ENCODE measurements at regions not wholly inside any gene's neighbourhood (a gene's known extent, or its start where the extent isn't known, plus 50 kb on each side); places are given as distances from the start of the nearest gene placed in this dataset.
"Not testable (repeated sequence)": the region's sequence is repeated elsewhere in the genome, so short reads cannot be mapped to it uniquely, and the experiment has no call there.

DNA sequence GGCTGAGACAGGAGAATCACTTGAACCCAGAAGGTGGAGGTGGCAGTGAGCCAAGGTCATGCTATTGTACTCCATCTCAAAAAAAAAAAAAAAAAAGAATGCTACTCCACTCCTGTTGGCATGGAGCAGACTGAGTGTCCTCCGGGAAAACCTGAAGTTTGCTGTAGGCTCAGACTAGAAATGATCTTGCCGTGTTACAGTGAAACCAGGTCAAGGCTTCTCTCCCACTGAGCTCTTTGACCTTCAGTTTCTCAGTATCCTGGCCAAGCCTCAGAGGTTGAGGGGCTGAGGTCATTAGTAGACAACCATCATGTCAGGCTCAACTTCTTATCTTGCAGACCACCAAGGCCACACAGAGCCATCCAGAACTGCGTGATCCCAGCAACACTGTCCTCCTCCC is 348.6 kb upstream of the ZNF32 start:
- TF ChIP-seq POLR2A (IDR thresholded peaks at IDR 0.05; ENCODE audit: low read length) (no peak), GATA1 (IDR thresholded peaks at IDR 0.05; ENCODE audit: low read depth, low read length) (no peak)
- no peak for DNase-seq

DNA sequence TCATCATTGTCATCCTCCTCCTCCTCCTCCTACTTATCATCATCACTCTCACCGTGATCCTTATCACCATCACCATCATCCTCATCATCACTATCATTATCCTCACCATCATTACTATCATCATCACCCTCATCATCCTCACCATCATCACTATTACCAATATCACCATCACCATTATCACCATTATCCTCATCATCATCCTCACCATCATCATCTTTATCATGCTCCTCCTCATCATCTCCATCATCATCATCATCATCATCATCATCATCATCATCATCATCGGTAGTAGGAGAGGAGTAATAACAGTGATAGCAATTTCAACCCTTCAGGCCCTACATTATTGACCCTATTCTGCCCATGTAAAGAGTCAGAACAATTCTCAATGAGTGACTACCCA is 345.9 kb upstream of the ZNF32 start:
- no peak for TF ChIP-seq GATA1 (IDR thresholded peaks at IDR 0.05; ENCODE audit: low read depth, low read length)
- TF ChIP-seq POLR2A (IDR thresholded peaks at IDR 0.05; ENCODE audit: low read length): no peak
- DNase-seq: no peak

DNA sequence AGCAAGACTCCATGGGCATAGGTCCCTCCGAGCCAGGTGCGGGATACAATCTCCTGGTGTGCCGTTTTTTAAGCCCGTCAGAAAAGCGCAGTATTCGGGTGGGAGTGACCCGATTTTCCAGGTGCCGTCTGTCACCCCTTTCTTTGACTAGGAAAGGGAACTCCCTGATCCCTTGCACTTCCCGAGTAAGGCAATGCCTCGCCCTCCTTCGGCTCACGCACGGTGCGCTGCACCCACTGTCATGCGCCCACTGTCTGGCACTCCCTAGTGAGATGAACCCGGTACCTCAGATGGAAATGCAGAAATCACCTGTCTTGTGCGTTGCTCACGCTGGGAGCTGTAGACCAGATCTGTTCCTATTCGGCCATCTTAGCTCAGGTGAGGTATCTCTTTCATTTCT is 344.1 kb upstream of the ZNF32 start:
- DNase-seq: not testable (repeated sequence)

DNA sequence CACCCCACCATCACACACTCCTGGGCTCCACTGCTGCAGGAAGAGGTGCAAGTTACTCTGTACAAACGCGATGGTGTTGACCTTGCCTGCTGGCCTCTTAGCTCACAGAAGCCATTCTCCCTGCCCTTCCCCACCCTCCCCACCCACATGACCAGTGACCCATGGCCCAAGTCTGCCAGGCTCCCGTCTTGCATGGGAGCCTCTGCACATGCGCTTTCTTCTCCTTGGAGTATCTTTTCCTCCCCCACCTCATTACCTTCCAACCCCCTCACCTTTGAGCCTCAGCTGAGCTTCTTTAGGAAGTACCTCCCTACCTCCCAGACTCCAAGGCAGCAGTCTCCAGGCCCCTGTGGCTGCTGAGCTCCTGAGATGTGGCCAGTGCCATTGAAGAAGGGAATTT is 337.7 kb upstream of the ZNF32 start:
- TF ChIP-seq GATA1 (IDR thresholded peaks at IDR 0.05; ENCODE audit: low read depth, low read length): no peak
- TF ChIP-seq POLR2A (IDR thresholded peaks at IDR 0.05; ENCODE audit: low read length): no peak

DNA sequence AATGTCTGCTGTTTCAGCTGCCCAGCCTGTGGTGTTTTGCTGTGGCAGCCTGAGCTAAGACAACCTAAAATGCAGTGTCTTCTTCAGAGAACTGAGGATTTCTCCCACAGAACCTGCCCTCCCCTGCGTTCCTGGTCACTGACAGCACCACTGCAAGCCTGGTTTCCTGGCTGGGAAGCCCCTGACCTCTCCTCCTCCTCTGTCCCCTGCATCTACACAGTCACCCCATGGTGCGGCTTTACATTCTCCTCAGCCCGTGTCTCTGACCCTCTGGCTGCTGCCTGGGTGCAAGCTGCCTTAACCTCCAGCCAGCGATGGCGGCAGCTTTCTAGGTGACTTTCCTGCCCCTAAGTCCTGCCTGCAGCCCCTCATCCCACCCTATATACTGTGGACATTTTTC is 337.3 kb upstream of the ZNF32 start:
- DNase-seq: no peak

More for the DNA sequence above, 337.7 kb upstream of the ZNF32 start:
- DNase-seq: no peak

GRCh38 chr10:43983856-43984271 is 335.2 kb upstream of the ZNF32 start:
- peak; percentile 82 to 95 for DNase-seq
- TF ChIP-seq POLR2A (IDR thresholded peaks at IDR 0.05; ENCODE audit: low read length): no peak
- no peak for TF ChIP-seq GATA1 (IDR thresholded peaks at IDR 0.05; ENCODE audit: low read depth, low read length)

More for the DNA sequence above, 337.3 kb upstream of the ZNF32 start:
- TF ChIP-seq POLR2A (IDR thresholded peaks at IDR 0.05; ENCODE audit: low read length): no peak
- TF ChIP-seq GATA1 (IDR thresholded peaks at IDR 0.05; ENCODE audit: low read depth, low read length): no peak

GRCh38 chr10:43983405-43983804 is 334.7 kb upstream of the ZNF32 start:
- DNase-seq: no peak
- no peak for TF ChIP-seq GATA1 (IDR thresholded peaks at IDR 0.05; ENCODE audit: low read depth, low read length)
- no peak for TF ChIP-seq POLR2A (IDR thresholded peaks at IDR 0.05; ENCODE audit: low read length)

DNA sequence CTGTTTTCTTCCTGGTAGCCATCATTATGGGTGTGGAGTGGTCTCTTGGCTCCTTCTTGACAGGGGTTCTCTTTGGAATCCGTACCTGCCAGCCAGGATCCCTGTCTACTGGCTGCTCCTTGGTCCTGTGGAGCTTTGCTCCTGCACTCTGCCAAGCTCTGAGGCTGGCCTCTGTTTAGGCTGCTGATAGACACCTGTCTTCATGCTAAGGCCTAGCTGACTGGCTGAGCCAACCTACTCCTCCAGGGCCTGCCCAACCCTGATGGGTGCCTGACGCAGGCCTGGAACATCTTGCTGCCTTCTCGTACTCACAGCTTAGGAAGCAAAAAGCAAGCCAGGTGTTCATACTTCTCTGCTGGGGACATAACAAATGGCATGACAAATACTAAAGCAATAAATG is 333.6 kb upstream of the ZNF32 start:
- DNase-seq: peak in 1 of 2 experiments; percentile 19
- TF ChIP-seq GATA1 (IDR thresholded peaks at IDR 0.05; ENCODE audit: low read depth, low read length) (no peak), POLR2A (IDR thresholded peaks at IDR 0.05; ENCODE audit: low read length) (no peak)

DNA sequence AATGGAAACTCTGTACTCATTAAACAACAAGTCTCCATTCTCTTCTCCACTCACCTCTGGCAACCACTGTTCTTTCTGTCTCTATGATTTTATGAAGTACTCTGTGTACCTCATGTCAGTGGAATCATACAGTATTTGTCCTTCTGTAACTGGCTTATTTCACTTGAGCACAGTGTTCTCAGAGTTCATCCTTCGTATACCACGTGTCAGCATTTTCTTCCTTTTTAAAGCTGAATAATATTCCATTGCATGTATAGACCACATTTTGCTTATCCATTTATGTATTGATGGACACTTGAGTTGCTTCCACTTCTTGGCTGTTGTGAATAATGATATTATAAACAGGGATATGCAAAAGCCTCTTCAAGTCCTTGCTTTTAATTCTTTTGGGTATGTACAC is 333.0 kb upstream of the ZNF32 start:
- TF ChIP-seq GATA1 (IDR thresholded peaks at IDR 0.05; ENCODE audit: low read depth, low read length) (no peak), POLR2A (IDR thresholded peaks at IDR 0.05; ENCODE audit: low read length) (no peak)
- DNase-seq: peak in 1 of 2 experiments; percentile 27

DNA sequence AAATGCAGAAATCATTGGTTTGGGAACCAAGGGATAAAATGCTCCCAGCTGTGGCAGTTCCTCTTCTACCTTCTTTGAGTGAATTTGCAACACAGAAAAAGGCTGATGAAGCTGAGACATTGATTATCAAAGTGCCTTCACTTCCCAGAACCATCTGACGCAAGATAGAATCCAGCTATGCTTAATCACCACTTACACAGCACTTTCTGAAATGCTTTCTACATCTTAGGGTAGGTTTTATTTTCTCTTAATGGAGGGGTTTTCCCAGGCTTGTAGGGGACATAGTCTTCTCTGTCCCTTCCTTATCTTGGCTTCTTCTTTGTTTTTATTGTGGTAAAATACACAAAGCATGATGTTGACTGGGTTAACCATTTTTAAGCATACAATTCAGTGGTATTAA is 332.6 kb upstream of the ZNF32 start:
- TF ChIP-seq POLR2A (IDR thresholded peaks at IDR 0.05; ENCODE audit: low read length): no peak
- no peak for TF ChIP-seq GATA1 (IDR thresholded peaks at IDR 0.05; ENCODE audit: low read depth, low read length)
- peak; percentile 81 to 85 for DNase-seq

DNA sequence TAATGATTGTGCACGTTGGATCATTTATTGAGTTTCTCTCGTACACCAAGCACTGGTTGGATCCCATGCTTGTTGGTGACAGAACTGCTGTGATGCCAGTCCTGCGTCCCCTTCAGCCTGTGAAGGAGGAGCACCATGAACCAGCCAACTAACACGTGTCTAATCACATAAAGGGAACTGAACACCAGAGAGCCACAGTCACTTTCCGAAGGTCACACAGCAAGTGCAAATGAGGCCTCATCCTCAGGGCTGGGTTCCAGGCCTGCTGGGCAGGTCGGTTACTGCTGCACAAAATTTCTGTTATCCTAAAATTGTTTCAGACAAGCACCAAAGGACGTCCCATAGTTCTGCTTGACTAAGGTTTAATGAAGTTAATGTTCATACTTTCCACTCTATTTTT is 332.0 kb upstream of the ZNF32 start:
- DNase-seq: peak in 1 of 2 experiments; percentile 44

GRCh38 chr10:43980313-43980712 is 331.6 kb upstream of the ZNF32 start:
- TF ChIP-seq GATA1 (IDR thresholded peaks at IDR 0.05; ENCODE audit: low read depth, low read length): no peak
- TF ChIP-seq POLR2A (IDR thresholded peaks at IDR 0.05; ENCODE audit: low read length): no peak
- peak; percentile 60 to 66 for DNase-seq

More for the DNA sequence above, 332.0 kb upstream of the ZNF32 start:
- TF ChIP-seq POLR2A (IDR thresholded peaks at IDR 0.05; ENCODE audit: low read length) (no peak), GATA1 (IDR thresholded peaks at IDR 0.05; ENCODE audit: low read depth, low read length) (no peak)

GRCh38 chr10:43979551-43979950 is 330.9 kb upstream of the ZNF32 start:
- no peak for TF ChIP-seq POLR2A (IDR thresholded peaks at IDR 0.05; ENCODE audit: low read length)
- TF ChIP-seq GATA1 (IDR thresholded peaks at IDR 0.05; ENCODE audit: low read depth, low read length): no peak
- DNase-seq: no peak

GRCh38 chr10:43978936-43979335 is 330.3 kb upstream of the ZNF32 start:
- TF ChIP-seq POLR2A (IDR thresholded peaks at IDR 0.05; ENCODE audit: low read length) (no peak), GATA1 (IDR thresholded peaks at IDR 0.05; ENCODE audit: low read depth, low read length) (no peak)
- peak; percentile 11 to 14 for DNase-seq

- no peak for TF ChIP-seq GATA1 (IDR thresholded peaks at IDR 0.05; ENCODE audit: low read depth, low read length)
- TF ChIP-seq POLR2A (IDR thresholded peaks at IDR 0.05; ENCODE audit: low read length): no peak
These were observed 329.4 kb upstream of the ZNF32 start for GRCh38 chr10:43978091-43978490.

DNA sequence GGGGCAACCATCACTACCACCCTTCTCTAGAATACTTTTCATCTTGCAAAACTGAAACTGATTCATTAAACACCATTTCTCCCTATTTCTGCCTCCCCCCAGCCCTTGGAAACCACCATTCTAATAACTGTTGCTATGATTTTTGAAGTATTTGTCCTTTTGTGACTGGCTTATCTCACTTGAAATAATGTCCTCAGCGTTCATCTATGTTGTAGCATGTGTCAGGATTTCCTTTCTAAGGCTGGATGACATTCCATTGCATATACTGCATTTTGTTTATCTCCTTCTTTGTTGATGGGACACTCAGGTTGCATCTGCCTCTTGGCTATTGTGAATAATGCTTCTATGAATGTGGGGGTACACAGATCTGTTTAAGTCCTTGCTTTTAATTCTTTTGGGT is 327.6 kb upstream of the ZNF32 start:
- no peak for DNase-seq
- TF ChIP-seq POLR2A (IDR thresholded peaks at IDR 0.05; ENCODE audit: low read length): no peak
- no peak for TF ChIP-seq GATA1 (IDR thresholded peaks at IDR 0.05; ENCODE audit: low read depth, low read length)

More at GRCh38 chr10:43978091-43978490, 329.4 kb upstream of the ZNF32 start:
- DNase-seq: no peak
